Astrocyte (in vitro differentiated cells and primary cell): ENCODE measurements at regions not wholly inside any gene's neighbourhood (a gene's known extent, or its start where the extent isn't known, plus 50 kb on each side); places are given as distances from the start of the nearest gene placed in this dataset.

Experiments
- DNase-seq: peaks from one replicate; pipeline ENCODE4 v3.0.0-alpha.2; 2010; ENCODE audit warnings: low read depth
- FAIRE-seq: peaks from 2 replicates; lab custom pipeline; 2011; peaks lifted over from hg19 to GRCh38; lab: Jason Lieb, UNC
- H2AFZ ChIP-seq: 2 replicates; pipeline ENCODE4 v1.6.0; 2012; ENCODE audit warnings: low read depth, low read length, inconsistent platforms
- H3K27ac ChIP-seq: 2 replicates; pipeline ENCODE4 v1.5.1; 2011; ENCODE audit warnings: low read depth, low read length, inconsistent platforms
- H3K27me3 ChIP-seq: 2 replicates; pipeline ENCODE4 v1.6.0; 2011; ENCODE audit warnings: low read length, inconsistent platforms; ENCODE audit not compliant: insufficient read depth
- H3K36me3 ChIP-seq: 2 replicates; pipeline ENCODE4 v1.5.1; 2011; ENCODE audit warnings: low read length, inconsistent platforms; ENCODE audit not compliant: insufficient read depth
- H3K4me1 ChIP-seq: 2 replicates; pipeline ENCODE4 v1.5.1; 2011; ENCODE audit warnings: low read length, inconsistent platforms; ENCODE audit not compliant: insufficient read depth
- H3K4me2 ChIP-seq: 2 replicates; pipeline ENCODE4 v1.6.0; 2012; ENCODE audit warnings: low read length, inconsistent platforms
- H3K4me3 ChIP-seq: 2 replicates; pipeline ENCODE4 v1.5.1; 2011; ENCODE audit warnings: low read depth, mild to moderate bottlenecking, low read length, inconsistent platforms; ENCODE audit not compliant: insufficient read depth
- H3K79me2 ChIP-seq: 2 replicates; pipeline ENCODE4 v1.6.0; 2012; ENCODE audit warnings: mild to moderate bottlenecking, low read length, inconsistent platforms; ENCODE audit not compliant: insufficient read depth
- H3K9ac ChIP-seq: 2 replicates; pipeline ENCODE4 v1.6.0; 2012; ENCODE audit warnings: mild to moderate bottlenecking, low read length, inconsistent platforms
- H3K9me3 ChIP-seq: 2 replicates; pipeline ENCODE4 v1.5.1; 2012; ENCODE audit warnings: low read depth, mild to moderate bottlenecking, low read length, inconsistent platforms; ENCODE audit not compliant: insufficient read depth
- H4K20me1 ChIP-seq: 2 replicates; pipeline ENCODE4 v1.6.0; 2012; ENCODE audit warnings: low read length, inconsistent platforms; ENCODE audit not compliant: insufficient read depth
- H3K27ac Mint-ChIP-seq: one replicate; pipeline ENCODE4 v1.8.0; 2021; ENCODE audit warnings: mild to moderate bottlenecking, mixed read lengths; ENCODE audit not compliant: unreplicated experiment
- H3K27me3 Mint-ChIP-seq: one replicate; pipeline ENCODE4 v1.8.0; 2021; ENCODE audit warnings: low read depth, mixed read lengths; ENCODE audit not compliant: unreplicated experiment
- H3K36me3 Mint-ChIP-seq: one replicate; pipeline ENCODE4 v1.8.0; 2021; ENCODE audit warnings: low read depth, mixed read lengths; ENCODE audit not compliant: unreplicated experiment
- H3K4me1 Mint-ChIP-seq: one replicate; pipeline ENCODE4 v1.8.0; 2021; ENCODE audit warnings: low read depth, mixed read lengths; ENCODE audit not compliant: unreplicated experiment
- H3K4me3 Mint-ChIP-seq: one replicate; pipeline ENCODE4 v1.8.0; 2021; ENCODE audit warnings: mild to moderate bottlenecking, moderate library complexity, mixed read lengths; ENCODE audit not compliant: unreplicated experiment
- H3K9me3 Mint-ChIP-seq: one replicate; pipeline ENCODE4 v1.8.0; 2021; ENCODE audit warnings: mild to moderate bottlenecking, mixed read lengths; ENCODE audit not compliant: unreplicated experiment
- EZH2 ChIP-seq: IDR thresholded peaks from 2 replicates; pipeline ENCODE4 v1.6.1; 2012; ENCODE audit warnings: mild to moderate bottlenecking, low read length, inconsistent platforms; ENCODE audit not compliant: insufficient read depth
- TF ChIP-seq, protein P1 (sequence below): IDR thresholded peaks from 2 replicates; pipeline ENCODE4 v1.5.1; 2011; ENCODE audit warnings: low read depth, mild to moderate bottlenecking, inconsistent platforms, low read length, moderate library complexity; ENCODE audit not compliant: insufficient read depth

- no peak for FAIRE-seq
Observed at GRCh38 chr16:26442321-26442720, 624.4 kb upstream of the C16orf82 start.

GRCh38 chr16:26447570-26447969 lies 619.2 kb upstream of the C16orf82 start:
- TF ChIP-seq, protein P1, sequence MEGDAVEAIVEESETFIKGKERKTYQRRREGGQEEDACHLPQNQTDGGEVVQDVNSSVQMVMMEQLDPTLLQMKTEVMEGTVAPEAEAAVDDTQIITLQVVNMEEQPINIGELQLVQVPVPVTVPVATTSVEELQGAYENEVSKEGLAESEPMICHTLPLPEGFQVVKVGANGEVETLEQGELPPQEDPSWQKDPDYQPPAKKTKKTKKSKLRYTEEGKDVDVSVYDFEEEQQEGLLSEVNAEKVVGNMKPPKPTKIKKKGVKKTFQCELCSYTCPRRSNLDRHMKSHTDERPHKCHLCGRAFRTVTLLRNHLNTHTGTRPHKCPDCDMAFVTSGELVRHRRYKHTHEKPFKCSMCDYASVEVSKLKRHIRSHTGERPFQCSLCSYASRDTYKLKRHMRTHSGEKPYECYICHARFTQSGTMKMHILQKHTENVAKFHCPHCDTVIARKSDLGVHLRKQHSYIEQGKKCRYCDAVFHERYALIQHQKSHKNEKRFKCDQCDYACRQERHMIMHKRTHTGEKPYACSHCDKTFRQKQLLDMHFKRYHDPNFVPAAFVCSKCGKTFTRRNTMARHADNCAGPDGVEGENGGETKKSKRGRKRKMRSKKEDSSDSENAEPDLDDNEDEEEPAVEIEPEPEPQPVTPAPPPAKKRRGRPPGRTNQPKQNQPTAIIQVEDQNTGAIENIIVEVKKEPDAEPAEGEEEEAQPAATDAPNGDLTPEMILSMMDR = no peak
- no peak for TF ChIP-seq EZH2
- Mint-ChIP-seq H3K27me3 (no peaks in the 10 kb centered on the region), H3K4me3 (no peak overlapping the region), H3K4me1 (peaks cover under 1% of the 10 kb centered on the region), H3K36me3 (no peaks in the 10 kb centered on the region), H3K27ac (no peak overlapping the region), H3K9me3 (peaks cover 1% of the 10 kb centered on the region)
- Histone ChIP-seq H3K4me2 (no peak overlapping the region), H3K27ac (no peak overlapping the region), H4K20me1 (no peaks in the 10 kb centered on the region), H3K4me1 (no peaks in the 10 kb centered on the region), H2AFZ (no peak overlapping the region), H3K9me3 (no peaks in the 10 kb centered on the region), H3K36me3 (no peaks in the 10 kb centered on the region), H3K27me3 (no peaks in the 10 kb centered on the region), H3K9ac (no peak overlapping the region), H3K79me2 (no peaks in the 10 kb centered on the region), H3K4me3 (no peak overlapping the region)
- DNase-seq = no peak
- no peak for FAIRE-seq

More at GRCh38 chr16:26442321-26442720, 624.4 kb upstream of the C16orf82 start:
- Histone ChIP-seq H3K36me3 (no peaks in the 10 kb centered on the region), H3K27ac (no peak overlapping the region), H3K4me3 (no peak overlapping the region), H3K27me3 (no peaks in the 10 kb centered on the region), H2AFZ (no peak overlapping the region), H4K20me1 (no peaks in the 10 kb centered on the region), H3K4me2 (no peak overlapping the region), H3K9ac (no peak overlapping the region), H3K4me1 (no peaks in the 10 kb centered on the region), H3K9me3 (peaks cover 4% of the 10 kb centered on the region), H3K79me2 (no peaks in the 10 kb centered on the region)
- no peak overlapping the region for H3K4me3 Mint-ChIP-seq
- peaks cover 1% of the 10 kb centered on the region for H3K9me3 Mint-ChIP-seq
- DNase-seq = no peak
- H3K27me3 Mint-ChIP-seq = no peaks in the 10 kb centered on the region
- peaks cover 5% of the 10 kb centered on the region for H3K4me1 Mint-ChIP-seq
- no peak for TF ChIP-seq EZH2
- TF ChIP-seq, protein P1 = no peak
- H3K36me3 Mint-ChIP-seq = no peaks in the 10 kb centered on the region
- no peak overlapping the region for H3K27ac Mint-ChIP-seq

DNA sequence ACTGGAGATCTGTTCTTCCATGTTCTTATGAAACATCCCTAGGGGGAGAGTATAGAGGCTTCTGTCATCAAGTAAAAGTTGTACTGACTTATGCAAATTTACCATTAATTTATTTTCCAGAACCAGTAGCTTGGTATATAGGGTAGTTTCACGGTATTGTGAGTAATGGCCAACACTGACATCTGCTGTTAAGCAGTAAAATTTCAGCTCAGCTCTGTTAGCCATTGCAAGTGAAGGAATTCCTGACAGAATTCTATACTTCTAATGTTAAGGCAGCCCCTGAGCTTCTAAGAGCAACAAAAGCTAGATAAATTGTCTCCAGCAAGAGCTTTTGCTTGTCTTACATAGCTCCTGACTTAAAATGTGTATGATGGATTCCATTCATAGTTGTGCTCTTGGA lies 613.5 kb upstream of the C16orf82 start:
- Mint-ChIP-seq H3K27ac (no peak overlapping the region), H3K27me3 (no peaks in the 10 kb centered on the region), H3K36me3 (no peaks in the 10 kb centered on the region), H3K4me3 (no peak overlapping the region), H3K9me3 (peaks cover 2% of the 10 kb centered on the region), H3K4me1 (peaks cover 1% of the 10 kb centered on the region)
- Histone ChIP-seq H2AFZ (no peak overlapping the region), H3K79me2 (no peaks in the 10 kb centered on the region), H3K9ac (no peak overlapping the region), H3K36me3 (no peaks in the 10 kb centered on the region), H3K27ac (no peak overlapping the region), H3K4me3 (no peak overlapping the region), H3K4me2 (no peak overlapping the region), H3K27me3 (no peaks in the 10 kb centered on the region), H4K20me1 (no peaks in the 10 kb centered on the region), H3K4me1 (no peaks in the 10 kb centered on the region), H3K9me3 (no peaks in the 10 kb centered on the region)
- TF ChIP-seq, protein P1 = no peak
- no peak for TF ChIP-seq EZH2
- no peak for FAIRE-seq
- no peak for DNase-seq
